GM21423 (cell line): ENCODE measurements at regions not wholly inside any gene's neighbourhood (a gene's known extent, or its start where the extent isn't known, plus 50 kb on each side); places are given as distances from the start of the nearest gene placed in this dataset.

Experiments
- ATAC-seq: cut with Tn5 transposase; IDR thresholded peaks from one replicate; pipeline ENCODE4 v1.9.1; 2021; ENCODE audit warnings: mild to moderate bottlenecking, moderate library complexity; ENCODE audit not compliant: unreplicated experiment

DNA sequence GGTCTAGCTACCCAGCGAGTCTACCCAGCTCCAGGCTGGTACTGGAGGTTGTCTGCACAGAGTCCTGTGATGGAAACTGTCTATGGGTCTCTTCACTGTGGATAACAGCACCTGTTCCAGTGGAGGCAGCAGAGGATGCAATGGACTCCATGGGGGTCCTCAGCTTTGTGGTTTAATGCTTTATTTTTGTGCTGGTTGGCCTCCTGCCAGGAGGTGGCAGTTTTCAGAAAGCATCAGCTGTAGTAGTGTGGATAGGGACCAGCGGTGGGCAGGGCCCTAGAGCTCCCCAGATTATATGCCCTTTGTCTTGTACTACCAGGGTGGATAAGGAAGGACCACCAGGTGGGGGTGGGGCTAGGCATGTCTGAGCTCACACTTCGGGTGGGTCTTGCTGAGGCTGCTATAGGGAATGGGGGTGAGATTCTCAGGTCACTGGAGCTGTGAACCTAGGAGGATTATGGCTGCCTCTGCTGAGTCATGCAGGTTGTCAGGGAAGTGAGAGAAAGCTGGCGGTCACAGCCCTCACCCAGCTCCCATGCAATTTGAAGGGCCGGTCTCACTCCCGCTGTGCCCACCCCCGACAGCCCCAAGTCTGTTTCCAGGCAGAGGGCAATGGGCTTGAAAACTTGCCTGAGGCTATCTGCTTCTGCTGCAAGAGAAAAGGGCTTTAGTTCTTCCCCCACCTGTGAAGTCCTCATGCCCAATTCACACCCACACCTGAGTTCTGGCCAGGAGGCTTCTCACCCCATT, 397.1 kb downstream of the TLE1 start:
- no peak for ATAC-seq

DNA sequence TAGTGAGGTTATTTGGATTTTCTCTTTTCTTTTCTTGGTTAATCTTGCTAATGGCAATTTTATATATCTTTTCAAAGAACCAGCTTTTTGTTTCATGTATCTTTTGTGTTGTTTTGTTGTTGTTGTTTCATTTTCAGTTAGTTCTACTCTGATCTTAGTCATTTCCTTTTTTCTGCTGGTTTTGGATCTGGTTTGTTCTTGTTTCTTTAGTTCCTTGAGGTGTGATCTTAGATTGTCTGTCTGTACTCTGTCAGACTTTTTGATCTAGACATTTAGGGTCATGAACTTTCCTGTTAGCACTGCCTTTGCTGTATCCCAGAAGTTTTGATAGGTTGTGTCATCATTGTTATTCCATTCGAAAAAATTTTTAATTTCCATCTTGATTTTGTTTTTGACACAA, 399.7 kb downstream of the TLE1 start:
- no peak for ATAC-seq

DNA sequence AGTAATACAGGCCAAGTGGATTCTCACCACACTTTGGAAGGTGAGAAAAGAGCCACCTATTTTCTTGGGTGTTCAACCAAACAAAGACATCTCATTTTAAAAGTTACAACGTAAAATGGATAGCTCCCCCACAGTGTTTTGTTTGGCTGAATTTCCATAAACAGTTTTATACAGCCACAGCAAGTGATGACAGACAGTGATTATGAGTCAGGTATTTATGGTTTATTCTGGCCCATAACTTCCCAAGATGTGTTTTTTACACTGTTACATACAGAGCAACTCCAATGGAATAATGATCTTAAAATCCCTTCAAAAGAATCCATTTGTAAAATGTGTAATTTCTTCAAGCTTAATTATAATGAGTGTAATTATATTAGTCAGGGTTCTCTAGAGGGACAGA, 421.3 kb downstream of the TLE1 start:
- ATAC-seq = no peak

DNA sequence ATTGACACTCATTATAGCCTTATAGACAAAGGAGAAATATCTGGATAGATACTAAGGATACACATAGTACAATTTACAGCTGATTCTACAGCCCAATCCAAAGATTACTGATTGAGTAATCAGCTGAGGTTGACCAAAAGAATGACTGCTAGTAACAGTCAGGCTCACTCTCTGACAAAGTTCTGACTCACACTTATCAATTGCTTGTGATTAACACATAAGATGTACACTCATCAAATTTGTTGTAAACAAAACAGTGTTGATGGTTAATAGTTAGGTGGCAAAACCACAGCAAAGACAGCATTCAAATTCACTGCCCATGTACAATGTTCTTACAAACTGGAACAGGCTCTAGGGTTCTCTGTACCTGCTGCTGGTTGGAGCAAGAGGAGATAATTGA, 422.7 kb downstream of the TLE1 start:
- no peak for ATAC-seq

DNA sequence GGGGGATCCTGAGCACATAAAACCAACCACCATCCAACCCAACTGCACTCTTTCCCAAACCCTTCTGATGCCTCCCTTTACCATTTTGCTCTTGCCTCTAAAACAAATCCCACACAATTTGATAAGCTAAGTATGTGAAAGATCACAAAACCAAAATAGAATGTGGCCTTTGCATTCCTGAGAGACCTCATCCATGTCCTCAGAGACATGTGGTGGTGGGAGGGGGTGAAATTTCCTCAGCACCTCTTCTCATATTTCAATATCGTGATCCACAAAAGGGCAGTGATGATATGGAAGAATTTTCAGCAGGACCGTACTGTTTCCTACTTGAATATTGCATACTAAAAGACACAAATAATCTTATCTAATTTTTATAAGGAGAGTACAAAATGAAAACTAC, 423.3 kb downstream of the TLE1 start:
- no peak for ATAC-seq

DNA sequence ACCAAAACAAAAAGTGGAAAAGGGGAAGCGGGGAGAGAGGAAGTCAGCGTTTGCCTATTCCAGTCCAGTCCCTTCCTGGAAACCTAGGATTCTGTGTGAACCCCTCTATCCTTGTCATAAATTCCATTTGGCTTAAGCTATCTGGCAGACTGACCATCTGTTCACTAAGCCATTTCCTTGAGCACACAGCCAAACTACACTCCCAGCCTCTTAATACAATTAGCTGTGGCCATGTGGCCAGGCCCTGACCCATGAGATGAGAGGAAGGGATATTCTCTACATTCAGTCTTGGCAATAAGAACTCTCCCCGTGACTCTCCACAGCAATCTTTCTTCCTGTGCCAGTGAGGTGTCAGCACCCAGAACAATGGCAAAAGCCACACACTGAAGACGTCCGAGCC, 424.8 kb downstream of the TLE1 start:
- no peak for ATAC-seq

DNA sequence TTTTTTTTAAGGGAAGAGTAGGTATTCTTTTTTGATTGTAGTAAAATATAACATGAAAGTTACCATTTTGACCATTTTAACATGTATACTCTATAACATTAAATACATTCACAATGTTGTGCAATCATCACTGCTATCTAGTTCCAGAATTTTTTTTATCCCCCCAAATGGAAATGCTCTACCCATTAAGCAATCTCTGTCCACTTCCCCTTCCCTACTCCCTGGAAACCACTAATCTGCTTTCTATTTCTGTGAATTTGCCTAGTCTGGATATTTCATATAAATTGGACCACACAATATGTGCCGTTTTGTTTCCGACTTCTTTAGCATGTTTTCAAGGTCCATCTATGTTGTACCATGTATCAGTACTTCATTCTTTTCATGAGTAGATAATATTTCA, 429.5 kb downstream of the TLE1 start:
- no peak for ATAC-seq

DNA sequence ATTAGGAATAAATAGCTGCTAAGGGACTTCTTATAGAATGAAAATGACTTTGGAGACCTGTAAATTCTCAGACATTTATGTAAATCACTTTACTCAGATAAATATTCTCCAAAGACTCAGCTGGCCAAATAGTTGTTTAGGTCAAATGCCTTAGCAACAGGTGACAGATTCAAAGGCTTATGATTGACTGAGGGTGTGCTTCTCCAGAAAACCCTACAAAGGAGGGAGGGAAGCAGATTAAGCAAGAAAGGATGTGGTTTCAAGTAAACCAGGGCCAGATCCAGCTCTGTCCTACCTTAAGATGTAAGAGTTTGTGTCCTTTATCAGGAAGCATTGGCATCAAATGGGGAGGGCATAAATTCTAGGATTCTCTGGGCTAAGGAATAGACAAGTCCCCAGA, 433.0 kb downstream of the TLE1 start:
- no peak for ATAC-seq

DNA sequence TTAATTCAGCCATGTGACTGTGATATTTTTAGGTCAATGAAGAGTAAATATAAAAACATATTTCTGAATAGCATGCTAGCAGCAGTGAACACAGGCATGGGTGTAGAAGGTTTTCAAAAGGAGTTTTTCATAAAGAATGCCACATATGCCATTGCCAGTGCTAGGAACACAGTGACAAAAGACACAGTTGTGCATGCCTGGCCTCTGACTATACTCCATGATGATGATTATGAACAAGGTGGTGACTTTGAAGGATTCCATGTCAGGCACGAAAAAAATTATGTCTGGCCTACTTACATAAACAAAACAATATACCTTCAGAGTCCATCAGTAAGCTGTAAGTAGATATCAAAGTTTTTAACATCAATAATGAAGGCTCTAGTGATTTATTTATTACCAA, 438.7 kb downstream of the TLE1 start:
- ATAC-seq = no peak

DNA sequence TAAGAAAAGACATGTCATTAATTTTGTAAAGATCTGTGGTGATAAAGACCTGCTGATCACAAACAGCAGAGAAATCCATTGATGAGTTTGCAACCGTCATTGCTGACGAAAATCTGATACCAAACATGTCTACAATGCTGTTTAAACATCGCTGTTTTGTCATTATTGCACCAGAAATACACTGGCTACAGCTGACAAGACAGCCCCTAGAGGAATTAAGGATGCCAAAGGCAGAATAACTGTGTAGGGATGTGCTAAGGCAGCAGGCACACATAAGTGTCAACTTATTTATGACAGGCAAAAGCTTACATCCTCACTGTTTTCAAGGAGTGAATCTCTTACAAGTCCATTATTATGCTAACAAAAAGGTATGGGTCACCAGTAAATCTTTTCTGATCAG, 439.3 kb downstream of the TLE1 start:
- ATAC-seq = no peak

DNA sequence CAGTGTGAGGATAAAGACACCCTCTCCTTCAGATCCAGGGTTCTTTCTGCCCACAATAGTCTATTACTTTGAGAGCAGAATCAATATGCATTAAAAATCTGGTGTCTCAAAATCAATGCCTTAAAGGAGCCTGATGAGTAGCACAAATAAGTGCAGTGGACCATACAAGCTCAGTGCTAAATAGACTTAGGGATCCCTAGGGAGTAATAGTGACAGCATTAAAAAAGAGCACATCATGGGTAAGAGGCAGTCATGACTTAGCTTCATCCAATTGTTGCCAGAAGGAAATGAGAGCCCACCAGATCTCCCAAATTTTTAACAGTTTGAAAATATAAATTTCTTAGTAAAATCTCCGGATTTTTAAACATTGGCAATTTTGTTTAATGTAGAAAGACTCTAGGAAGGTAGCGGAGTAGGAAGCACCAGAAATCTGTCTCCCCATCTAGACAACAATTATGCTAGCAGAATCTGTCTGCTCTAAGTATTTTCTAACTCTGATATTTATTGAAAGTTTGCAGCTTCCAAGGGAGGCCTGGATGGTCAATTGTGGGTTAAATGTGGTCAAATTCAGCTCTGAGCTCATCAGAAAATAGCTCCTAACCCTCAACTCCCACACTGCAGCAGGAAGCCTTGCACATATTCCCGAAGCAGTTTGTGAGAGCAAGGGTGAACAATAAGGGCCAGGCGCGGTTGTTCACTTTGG, 443.9 kb downstream of the TLE1 start:
- no peak for ATAC-seq

DNA sequence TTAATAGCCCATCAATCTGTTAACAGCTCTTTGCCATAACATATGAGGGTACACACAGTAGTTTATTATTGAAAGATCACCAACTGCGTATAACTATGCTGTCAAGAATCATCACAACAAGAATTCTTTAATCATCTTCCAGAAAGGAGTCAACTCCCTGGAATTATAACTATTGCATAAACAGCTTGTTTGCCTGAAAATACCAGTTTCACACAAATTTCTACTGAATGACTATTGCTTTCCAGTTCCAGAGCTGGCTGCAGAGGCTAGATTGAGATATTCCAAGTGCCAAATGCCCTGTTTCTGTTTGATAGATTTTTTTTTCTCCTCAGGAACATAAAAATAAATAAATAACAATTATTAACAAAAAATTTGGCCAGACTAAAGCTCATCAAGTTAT, 444.7 kb downstream of the TLE1 start:
- no peak for ATAC-seq

DNA sequence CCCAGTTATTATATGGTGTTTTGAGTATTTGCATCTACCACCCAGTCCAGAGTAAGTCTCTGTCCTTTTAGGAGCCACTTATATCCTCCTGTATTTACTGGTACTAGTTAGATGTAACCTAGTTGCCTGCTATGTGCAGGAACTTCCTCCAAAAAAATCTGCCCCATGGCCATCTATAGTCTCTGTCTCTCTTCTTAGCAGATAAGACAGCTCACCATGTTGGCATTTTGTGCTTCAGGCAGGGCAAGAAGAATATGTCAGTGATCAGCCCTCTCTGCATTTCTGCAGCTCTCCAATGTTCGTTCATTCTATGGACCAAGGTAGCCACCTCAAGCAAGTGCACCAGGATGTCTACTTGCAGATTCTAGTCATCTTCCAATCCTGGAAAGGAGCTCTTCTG, 446.5 kb downstream of the TLE1 start:
- no peak for ATAC-seq

DNA sequence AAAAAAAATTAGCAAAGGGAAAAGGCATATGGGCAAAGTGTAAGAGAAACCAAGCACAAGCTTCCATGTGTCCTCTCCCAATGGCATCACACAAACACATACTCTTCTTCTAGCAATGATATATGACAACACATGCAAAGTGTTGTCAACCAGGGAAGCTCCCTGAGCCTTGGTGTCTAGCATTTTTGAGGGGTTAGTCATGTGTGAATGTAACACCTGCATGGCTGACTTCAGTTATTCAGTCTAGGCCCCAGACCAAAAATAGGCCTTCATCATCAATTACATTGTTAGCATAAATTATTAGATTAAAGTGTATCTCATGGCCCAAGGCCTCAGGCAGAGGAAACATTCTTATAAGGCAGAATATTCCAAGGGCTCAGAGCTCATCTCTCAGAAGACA, 450.0 kb downstream of the TLE1 start:
- ATAC-seq = no peak

DNA sequence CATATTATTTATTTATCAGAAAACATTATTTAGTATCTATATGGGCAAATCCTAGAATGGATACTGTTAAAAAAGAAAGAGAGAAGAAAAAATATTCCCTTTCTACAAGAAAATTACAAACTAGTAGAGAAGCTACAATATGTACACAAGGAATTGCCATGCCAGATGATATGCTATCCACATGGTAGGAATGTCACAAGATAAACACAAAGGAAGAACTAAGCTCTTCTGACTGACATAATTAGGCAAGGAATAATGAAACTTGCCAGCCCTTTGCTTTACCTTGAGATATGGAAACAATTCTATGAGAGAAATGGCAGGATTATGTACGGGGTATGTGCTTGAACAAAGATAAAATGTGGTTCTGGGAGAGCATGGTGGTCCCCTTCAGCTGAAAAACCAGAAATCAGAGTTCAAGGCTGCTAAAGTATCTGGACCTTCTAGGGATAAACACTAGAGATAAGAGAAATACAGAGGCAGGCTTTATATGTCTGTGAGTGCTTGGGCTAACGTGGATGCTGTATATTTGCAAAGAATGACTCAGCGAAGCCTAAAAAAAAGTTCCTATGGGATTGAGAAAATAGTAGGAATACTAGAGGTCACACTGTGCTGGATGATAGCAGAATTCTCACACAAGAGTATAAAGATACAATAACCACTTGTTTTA, 451.6 kb downstream of the TLE1 start:
- ATAC-seq = no peak

DNA sequence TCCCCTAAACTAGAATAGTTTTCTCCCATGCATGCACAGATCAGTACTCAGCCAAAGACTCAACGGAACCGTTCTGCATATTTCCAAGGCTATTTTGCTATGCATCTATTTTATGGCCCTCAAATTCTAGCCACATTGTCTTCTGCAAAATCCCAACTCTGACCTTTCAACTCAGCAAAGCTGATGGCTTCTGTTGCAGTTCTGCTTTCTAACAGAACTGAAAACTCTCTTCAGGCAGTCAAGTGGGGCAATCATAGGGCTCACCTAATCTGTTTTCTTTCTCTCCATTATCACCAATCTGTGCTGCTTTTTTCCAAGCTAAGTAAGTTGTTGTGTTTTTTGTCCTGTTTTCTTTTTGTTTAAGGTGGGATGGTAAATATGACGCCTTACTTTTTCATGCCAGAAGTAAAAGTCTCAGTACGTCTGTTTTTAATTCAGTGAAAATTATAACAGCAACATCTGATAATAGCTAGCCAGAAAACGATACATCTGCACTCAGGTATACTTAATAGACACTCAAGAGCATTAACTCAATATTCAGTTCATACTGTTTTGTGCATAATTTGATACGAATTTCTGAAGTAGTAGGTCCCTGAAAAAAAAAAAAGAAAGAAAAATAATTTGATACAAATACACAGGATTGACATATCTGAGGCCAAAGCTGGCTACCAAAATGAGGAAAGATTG, 454.3 kb downstream of the TLE1 start:
- ATAC-seq = no peak

DNA sequence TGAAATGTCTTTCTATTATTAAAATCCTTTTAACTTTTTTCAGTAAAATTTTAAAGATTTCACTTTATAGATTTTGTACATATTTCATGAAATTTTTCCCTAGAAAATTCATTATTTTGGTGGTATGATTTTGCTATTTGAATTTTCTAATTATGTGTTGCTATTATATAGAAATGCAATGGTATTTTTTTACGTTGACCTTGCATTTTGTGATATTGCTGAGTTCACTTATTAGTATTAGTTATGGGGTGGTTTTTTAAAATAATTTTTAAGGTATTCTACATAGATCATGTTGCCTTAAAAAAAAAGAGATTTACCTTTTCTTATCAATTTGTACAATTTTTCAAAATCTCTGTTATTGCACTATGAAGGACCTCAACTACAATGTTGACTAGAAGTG, 458.3 kb downstream of the TLE1 start:
- ATAC-seq = no peak

DNA sequence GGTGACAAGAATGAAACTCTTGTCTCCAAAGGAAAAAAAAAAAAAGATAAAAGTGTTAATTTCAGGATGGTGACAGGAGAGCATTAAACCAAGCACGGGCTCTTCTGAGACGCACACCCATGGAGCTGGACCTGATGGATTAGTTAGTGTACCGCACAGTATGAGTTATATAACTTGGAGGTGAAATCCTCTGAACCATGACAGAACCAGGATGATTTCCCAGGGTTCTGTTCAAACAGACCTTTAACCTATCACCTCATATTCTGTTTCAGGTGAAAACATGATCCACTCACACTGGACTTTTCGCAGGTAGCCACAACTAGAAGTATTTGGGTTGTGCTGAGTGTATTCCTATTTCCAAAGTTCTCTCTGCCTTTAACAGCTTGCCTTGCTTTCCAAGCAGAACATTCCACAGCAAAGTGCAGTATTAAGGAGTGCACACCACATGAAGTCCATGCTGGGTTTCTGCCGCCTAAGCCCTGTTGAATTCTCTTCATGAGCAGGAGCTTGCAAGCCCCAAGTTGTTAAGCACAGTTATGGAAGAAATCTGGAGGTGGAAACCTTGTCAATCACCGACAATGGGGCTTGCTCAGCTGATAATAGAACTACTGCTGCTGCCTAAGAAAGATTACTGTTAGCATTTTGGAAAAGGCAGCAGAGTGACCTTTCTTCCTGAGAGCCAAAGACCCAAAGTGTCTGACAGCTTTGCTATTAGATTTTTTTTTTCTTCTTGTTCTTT, 461.7 kb downstream of the TLE1 start:
- ATAC-seq = no peak

DNA sequence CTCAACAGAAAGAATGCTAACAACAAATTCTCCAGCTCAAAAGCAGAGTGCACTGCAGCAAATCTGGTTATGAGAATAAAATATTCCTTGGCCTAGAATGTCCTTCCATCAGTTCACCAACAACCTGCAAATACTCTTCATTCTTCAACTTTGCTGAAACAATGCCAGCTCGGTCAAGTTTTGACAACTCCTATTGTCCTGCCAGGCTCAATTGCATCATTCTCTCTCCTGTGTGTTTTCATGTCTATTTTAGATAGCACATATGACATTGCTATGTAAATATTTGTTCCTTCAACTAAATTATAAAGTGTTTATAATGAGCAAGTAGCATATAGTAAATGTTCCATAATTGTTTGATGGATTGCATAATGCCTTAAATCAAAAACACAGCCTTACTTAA, 463.8 kb downstream of the TLE1 start:
- ATAC-seq = no peak

DNA sequence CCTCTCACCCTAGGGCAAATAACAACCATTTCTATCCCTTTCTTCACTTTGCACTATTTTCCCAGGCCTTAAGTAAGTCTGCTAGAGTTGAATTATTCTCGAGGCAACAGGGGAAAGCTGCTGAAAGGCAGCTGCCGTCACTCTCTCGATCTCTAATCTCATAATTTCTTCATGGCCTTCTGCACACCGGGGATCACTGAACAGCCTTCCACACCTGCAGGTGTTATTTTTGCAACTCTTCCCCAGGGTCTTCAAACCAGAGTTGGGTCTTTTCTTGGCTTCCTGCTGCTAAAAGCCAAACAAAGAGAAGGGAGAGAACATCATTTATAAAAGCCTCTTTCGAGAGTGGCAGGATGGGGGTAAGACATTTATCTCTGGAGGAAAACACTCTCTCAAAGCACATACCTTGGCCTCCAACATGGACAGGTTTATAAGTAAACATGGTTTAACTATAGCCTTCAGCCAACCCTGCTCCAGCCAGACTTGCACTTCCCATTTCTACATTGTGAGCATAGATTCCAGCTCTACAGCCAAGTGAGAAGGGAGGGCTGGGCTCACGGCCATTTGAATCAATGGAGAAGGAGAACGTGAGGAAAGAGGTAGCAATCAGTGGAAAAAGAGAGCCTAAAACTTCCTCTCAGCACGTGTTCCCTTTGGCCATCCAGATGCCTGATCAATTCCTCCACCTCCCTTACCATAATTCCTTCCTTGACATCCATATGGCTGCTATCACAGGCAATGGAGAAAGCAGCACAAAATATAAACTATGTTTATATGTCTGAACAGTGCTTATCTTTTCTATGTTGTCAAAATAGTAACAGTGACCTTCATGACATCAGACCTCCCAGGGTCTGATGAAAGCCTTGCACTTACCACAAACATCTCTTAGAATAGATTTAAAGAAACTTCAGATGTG, 464.9 kb downstream of the TLE1 start:
- no peak for ATAC-seq
